Right renal pelvis (tissue), 4 donors: ENCODE measurements at regions not wholly inside any gene's neighbourhood (a gene's known extent, or its start where the extent isn't known, plus 50 kb on each side); places are given as distances from the start of the nearest gene placed in this dataset.

Experiments used
- DNase-seq, 4 donors: peaks; one replicate each; pipeline ENCODE4 v3.0.0-alpha.2; 2013; ENCODE audit warnings: low read depth in 4 of 4, low spot score in 3 of 4, missing footprints in 1 of 4

GRCh38 chr1:209229494-209230061, 353.9 kb upstream of the CAMK1G start:
- DNase-seq: no peak

GRCh38 chr1:209230314-209230713, 353.2 kb upstream of the CAMK1G start:
- DNase-seq: no peak

GRCh38 chr1:209231476-209232156, 351.9 kb upstream of the CAMK1G start:
- no peak for DNase-seq

- no peak for DNase-seq
Measured at GRCh38 chr1:209232197-209232596, 351.3 kb upstream of the CAMK1G start.

- DNase-seq: no peak
Measured at GRCh38 chr1:209232759-209233158, 350.8 kb upstream of the CAMK1G start.

- no peak for DNase-seq
Measured at GRCh38 chr1:209235166-209235565, 348.3 kb upstream of the CAMK1G start.

- DNase-seq: no peak
Measured at GRCh38 chr1:209238356-209238755, 345.2 kb upstream of the CAMK1G start.

GRCh38 chr1:209240351-209240750, 343.2 kb upstream of the CAMK1G start:
- no peak for DNase-seq

- no peak for DNase-seq
Measured at GRCh38 chr1:209241487-209241886, 342.0 kb upstream of the CAMK1G start.

- peak; percentile 27 to 63 (median 54) for DNase-seq
Measured at GRCh38 chr1:209248649-209249279, 334.8 kb upstream of the CAMK1G start.

GRCh38 chr1:209249280-209249670, 334.2 kb upstream of the CAMK1G start:
- no peak for DNase-seq

- no peak for DNase-seq
Measured at GRCh38 chr1:209249785-209250440, 333.6 kb upstream of the CAMK1G start.

- DNase-seq: no peak
Measured at GRCh38 chr1:209250861-209251636, 332.5 kb upstream of the CAMK1G start.

- DNase-seq: no peak
Measured at GRCh38 chr1:209256766-209257350, 326.7 kb upstream of the CAMK1G start.

GRCh38 chr1:209257454-209257853, 326.1 kb upstream of the CAMK1G start:
- no peak for DNase-seq

- no peak for DNase-seq
Measured at GRCh38 chr1:209260136-209260535, 323.4 kb upstream of the CAMK1G start.

GRCh38 chr1:209262631-209263030, 320.9 kb upstream of the CAMK1G start:
- DNase-seq: no peak

GRCh38 chr1:209265301-209265700, 318.2 kb upstream of the CAMK1G start:
- DNase-seq: no peak

GRCh38 chr1:209266590-209267205, 316.8 kb upstream of the CAMK1G start:
- no peak for DNase-seq

- DNase-seq: no peak
Measured at GRCh38 chr1:209267968-209268367, 315.5 kb upstream of the CAMK1G start.
